ENCODE measurements at regions not wholly inside any gene's neighbourhood (a gene's known extent, or its start where the extent isn't known, plus 50 kb on each side); places are given as distances from the start of the nearest gene placed in this dataset.
A peak's percentile ranks its signal among the peaks of the same experiment; 100 is the strongest.

- CTCF ChIA-PET: interaction anchor here (1.5 to 2.2 kb wide), 6 partner anchors 9 to 336 kb away, joined by 4 to 9 read pairs (median 6); no protein-coding TSS in a partner anchor
- H3K9me3 Mint-ChIP-seq: peaks cover 12% of the 10 kb centered on the region
- DNase-seq: no peak
- intact Hi-C loops (cut with micrococcal nuclease): loop anchor here (1.0 kb wide), 1 partner anchor 12 kb away; no protein-coding TSS in a partner anchor
- H3K27ac Mint-ChIP-seq: no peak overlapping the region
- H3K4me3 Mint-ChIP-seq: no peak overlapping the region
- peaks cover 57% of the 10 kb centered on the region for H3K4me1 Mint-ChIP-seq (ENCODE audit: low read depth)
- H3K36me3 Mint-ChIP-seq (ENCODE audit: low read depth): peaks cover 7% of the 10 kb centered on the region
- H3K27me3 Mint-ChIP-seq (ENCODE audit: low read depth): no peaks in the 10 kb centered on the region
Observed at GRCh38 chr2:181130686-181131085, 150.3 kb downstream of the UBE2E3 start.

- intact Hi-C loops (cut with micrococcal nuclease): loop anchor here (1.0 kb wide), 1 partner anchor 11 kb away; no protein-coding TSS in a partner anchor
- CTCF ChIA-PET: interaction anchor here (0.6 to 2.2 kb wide), 8 partner anchors 10 to 1006 kb away, joined by 3 to 9 read pairs (median 4); no protein-coding TSS in a partner anchor
- Mint-ChIP-seq H3K27ac (peak overlapping the region; percentile 10), H3K4me3 (peak overlapping the region; percentile 59), H3K27me3 (ENCODE audit: low read depth) (no peaks in the 10 kb centered on the region), H3K9me3 (peaks cover 15% of the 10 kb centered on the region), H3K4me1 (ENCODE audit: low read depth) (peaks cover 52% of the 10 kb centered on the region), H3K36me3 (ENCODE audit: low read depth) (peaks cover 9% of the 10 kb centered on the region)
- peak; percentile 12 for DNase-seq
Observed at GRCh38 chr2:181131584-181131983, 151.2 kb downstream of the UBE2E3 start.

- Mint-ChIP-seq H3K36me3 (ENCODE audit: low read depth) (peaks cover 5% of the 10 kb centered on the region), H3K27me3 (ENCODE audit: low read depth) (no peaks in the 10 kb centered on the region), H3K4me3 (no peak overlapping the region), H3K27ac (peak overlapping the region; percentile 0), H3K4me1 (ENCODE audit: low read depth) (peaks cover 52% of the 10 kb centered on the region), H3K9me3 (peaks cover 10% of the 10 kb centered on the region)
- CTCF ChIA-PET: no interaction called here
- no peak for DNase-seq
- intact Hi-C loops (cut with micrococcal nuclease): no loop called here
Observed at GRCh38 chr2:181138816-181139215, 158.4 kb downstream of the UBE2E3 start.

- no peak overlapping the region for H3K4me3 Mint-ChIP-seq
- H3K27me3 Mint-ChIP-seq (ENCODE audit: low read depth): no peaks in the 10 kb centered on the region
- H3K9me3 Mint-ChIP-seq: peaks cover 9% of the 10 kb centered on the region
- H3K36me3 Mint-ChIP-seq (ENCODE audit: low read depth): peaks cover 5% of the 10 kb centered on the region
- intact Hi-C loops (cut with micrococcal nuclease): loop anchor here (2.0 to 10.0 kb wide), 2 partner anchors 169 to 1135 kb away; partner anchors contain the start of gene CWC22
- no peak for DNase-seq
- H3K4me1 Mint-ChIP-seq (ENCODE audit: low read depth): peaks cover 59% of the 10 kb centered on the region
- H3K27ac Mint-ChIP-seq: no peak overlapping the region
- CTCF ChIA-PET: interaction anchor here (0.9 to 1.2 kb wide), 5 partner anchors 10 to 35 kb away, joined by 3 to 5 read pairs (median 3); no protein-coding TSS in a partner anchor
Observed at GRCh38 chr2:181139831-181140230, 159.4 kb downstream of the UBE2E3 start.

- Mint-ChIP-seq H3K4me3 (peak overlapping the region; percentile 68), H3K9me3 (peaks cover 13% of the 10 kb centered on the region), H3K4me1 (ENCODE audit: low read depth) (peaks cover 63% of the 10 kb centered on the region), H3K27me3 (ENCODE audit: low read depth) (no peaks in the 10 kb centered on the region), H3K27ac (peak overlapping the region; percentile 65), H3K36me3 (ENCODE audit: low read depth) (peaks cover 11% of the 10 kb centered on the region)
- intact Hi-C loops (cut with micrococcal nuclease): loop anchor here (2.0 to 10.0 kb wide), 2 partner anchors 168 to 1136 kb away; partner anchors contain the start of gene CWC22
- CTCF ChIA-PET: interaction anchor here (0.7 to 1.2 kb wide), 7 partner anchors 10 to 178 kb away, joined by 3 to 5 read pairs (median 3); no protein-coding TSS in a partner anchor
- DNase-seq: no peak
Observed at GRCh38 chr2:181140414-181140813, 160.0 kb downstream of the UBE2E3 start.

- peak overlapping the region; percentile 68 for H3K4me3 Mint-ChIP-seq
- intact Hi-C loops (cut with micrococcal nuclease): loop anchor here (2.0 to 10.0 kb wide), 2 partner anchors 168 to 1136 kb away; partner anchors contain the start of gene CWC22
- H3K4me1 Mint-ChIP-seq (ENCODE audit: low read depth): peaks cover 64% of the 10 kb centered on the region
- peak overlapping the region; percentile 74 for H3K27ac Mint-ChIP-seq
- CTCF ChIA-PET: interaction anchor here (0.7 to 1.3 kb wide), 10 partner anchors 10 to 36 kb away, joined by 3 to 5 read pairs (median 4); no protein-coding TSS in a partner anchor
- H3K9me3 Mint-ChIP-seq: peaks cover 12% of the 10 kb centered on the region
- no peak for DNase-seq
- peaks cover 10% of the 10 kb centered on the region for H3K36me3 Mint-ChIP-seq (ENCODE audit: low read depth)
- H3K27me3 Mint-ChIP-seq (ENCODE audit: low read depth): no peaks in the 10 kb centered on the region
Observed at GRCh38 chr2:181140928-181141327, 160.5 kb downstream of the UBE2E3 start.

GRCh38 chr2:181141676-181142075 is 161.3 kb downstream of the UBE2E3 start:
- H3K27ac Mint-ChIP-seq: peak overlapping the region; percentile 74
- H3K9me3 Mint-ChIP-seq: peaks cover 8% of the 10 kb centered on the region
- intact Hi-C loops (cut with micrococcal nuclease): loop anchor here (1.0 to 10.0 kb wide), 6 partner anchors 10 to 1137 kb away; partner anchors contain the start of gene CWC22
- CTCF ChIA-PET: interaction anchor here (0.9 to 1.3 kb wide), 6 partner anchors 11 to 37 kb away, joined by 3 to 5 read pairs (median 4); no protein-coding TSS in a partner anchor
- DNase-seq: no peak
- peaks cover 64% of the 10 kb centered on the region for H3K4me1 Mint-ChIP-seq (ENCODE audit: low read depth)
- no peaks in the 10 kb centered on the region for H3K27me3 Mint-ChIP-seq (ENCODE audit: low read depth)
- peaks cover 9% of the 10 kb centered on the region for H3K36me3 Mint-ChIP-seq (ENCODE audit: low read depth)
- peak overlapping the region; percentile 68 for H3K4me3 Mint-ChIP-seq

GRCh38 chr2:181142514-181142913 is 162.1 kb downstream of the UBE2E3 start:
- no peak for DNase-seq
- intact Hi-C loops (cut with micrococcal nuclease): loop anchor here (1.0 to 10.0 kb wide), 5 partner anchors 11 to 1138 kb away; partner anchors contain the start of gene CWC22
- Mint-ChIP-seq H3K36me3 (ENCODE audit: low read depth) (peaks cover 9% of the 10 kb centered on the region), H3K27me3 (ENCODE audit: low read depth) (no peaks in the 10 kb centered on the region), H3K27ac (peak overlapping the region; percentile 81), H3K4me1 (ENCODE audit: low read depth) (peaks cover 62% of the 10 kb centered on the region), H3K9me3 (peaks cover 7% of the 10 kb centered on the region), H3K4me3 (peak overlapping the region; percentile 66)
- CTCF ChIA-PET: interaction anchor here (1.0 to 1.3 kb wide), 2 partner anchors 13 to 27 kb away, joined by 3 to 5 read pairs; no protein-coding TSS in a partner anchor

GRCh38 chr2:181143790-181144300 is 163.4 kb downstream of the UBE2E3 start:
- peak overlapping the region; percentile 68 for H3K27ac Mint-ChIP-seq
- intact Hi-C loops (cut with micrococcal nuclease): loop anchor here (2.0 to 10.0 kb wide), 2 partner anchors 21 to 1139 kb away; partner anchors contain the start of gene CWC22
- no peak for DNase-seq
- peaks cover 63% of the 10 kb centered on the region for H3K4me1 Mint-ChIP-seq (ENCODE audit: low read depth)
- H3K36me3 Mint-ChIP-seq (ENCODE audit: low read depth): peaks cover 9% of the 10 kb centered on the region
- H3K9me3 Mint-ChIP-seq: peaks cover 7% of the 10 kb centered on the region
- peak overlapping the region; percentile 32 for H3K4me3 Mint-ChIP-seq
- CTCF ChIA-PET: interaction anchor here (0.6 to 3.2 kb wide), 8 partner anchors 11 to 131 kb away, joined by 3 to 15 read pairs (median 4); no protein-coding TSS in a partner anchor
- H3K27me3 Mint-ChIP-seq (ENCODE audit: low read depth): no peaks in the 10 kb centered on the region

- no peaks in the 10 kb centered on the region for H3K27me3 Mint-ChIP-seq (ENCODE audit: low read depth)
- DNase-seq: no peak
- intact Hi-C loops (cut with micrococcal nuclease): loop anchor here (10.0 kb wide), 1 partner anchor 1141 kb away; the partner anchor contains the start of gene CWC22
- no peak overlapping the region for H3K4me3 Mint-ChIP-seq
- H3K4me1 Mint-ChIP-seq (ENCODE audit: low read depth): peaks cover 56% of the 10 kb centered on the region
- H3K36me3 Mint-ChIP-seq (ENCODE audit: low read depth): peaks cover 9% of the 10 kb centered on the region
- CTCF ChIA-PET: interaction anchor here (0.8 to 3.2 kb wide), 7 partner anchors 13 to 172 kb away, joined by 3 to 15 read pairs (median 4); no protein-coding TSS in a partner anchor
- H3K9me3 Mint-ChIP-seq: peaks cover 7% of the 10 kb centered on the region
- peak overlapping the region; percentile 37 for H3K27ac Mint-ChIP-seq
Observed at GRCh38 chr2:181145645-181146044, 165.2 kb downstream of the UBE2E3 start.

GRCh38 chr2:181146171-181146570 is 165.8 kb downstream of the UBE2E3 start:
- intact Hi-C loops (cut with micrococcal nuclease): loop anchor here (10.0 kb wide), 1 partner anchor 1141 kb away; the partner anchor contains the start of gene CWC22
- Mint-ChIP-seq H3K27me3 (ENCODE audit: low read depth) (no peaks in the 10 kb centered on the region), H3K4me3 (no peak overlapping the region), H3K27ac (no peak overlapping the region), H3K4me1 (ENCODE audit: low read depth) (peaks cover 54% of the 10 kb centered on the region), H3K9me3 (peaks cover 7% of the 10 kb centered on the region), H3K36me3 (ENCODE audit: low read depth) (peaks cover 9% of the 10 kb centered on the region)
- CTCF ChIA-PET: interaction anchor here (0.8 to 3.2 kb wide), 8 partner anchors 15 to 172 kb away, joined by 3 to 15 read pairs (median 3); no protein-coding TSS in a partner anchor
- no peak for DNase-seq

GRCh38 chr2:181149056-181149455 is 168.7 kb downstream of the UBE2E3 start:
- Mint-ChIP-seq H3K9me3 (peaks cover 7% of the 10 kb centered on the region), H3K27me3 (ENCODE audit: low read depth) (no peaks in the 10 kb centered on the region), H3K4me3 (no peak overlapping the region), H3K36me3 (ENCODE audit: low read depth) (peaks cover 9% of the 10 kb centered on the region), H3K27ac (no peak overlapping the region), H3K4me1 (ENCODE audit: low read depth) (peaks cover 55% of the 10 kb centered on the region)
- CTCF ChIA-PET: interaction anchor here (0.6 to 1.0 kb wide), 2 partner anchors 43 to 155 kb away, joined by 3 read pairs; no protein-coding TSS in a partner anchor
- intact Hi-C loops (cut with micrococcal nuclease): loop anchor here (10.0 kb wide), 1 partner anchor 1144 kb away; the partner anchor contains the start of gene CWC22
- no peak for DNase-seq

Data from activated naive CD4-positive, alpha-beta T cell treated with anti-CD3 and anti-CD28 coated beads for 36 hours (primary cell).